ENCODE measurements at regions not wholly inside any gene's neighbourhood (a gene's known extent, or its start where the extent isn't known, plus 50 kb on each side); places are given as distances from the start of the nearest gene placed in this dataset.

DNA sequence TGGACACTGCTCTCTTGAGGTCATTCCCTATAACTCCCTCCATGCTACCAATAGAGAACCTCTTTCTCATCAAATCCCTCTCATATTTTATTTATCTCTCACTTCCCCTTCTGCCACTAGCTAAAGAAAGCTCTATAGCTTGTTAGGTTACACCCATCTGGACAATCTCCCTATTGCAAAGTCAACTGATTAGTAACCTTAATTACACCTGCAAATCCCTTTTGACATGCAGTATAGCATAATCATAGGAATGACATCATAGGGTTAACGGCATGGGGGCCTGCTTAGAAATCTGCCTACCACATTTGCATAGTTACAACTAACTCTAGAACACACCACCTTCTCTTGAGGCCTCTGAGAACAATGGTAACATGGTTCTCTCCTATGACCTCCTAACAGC, 181.2 kb downstream of the EMP1 start:
- TF ChIP-seq, protein P1, sequence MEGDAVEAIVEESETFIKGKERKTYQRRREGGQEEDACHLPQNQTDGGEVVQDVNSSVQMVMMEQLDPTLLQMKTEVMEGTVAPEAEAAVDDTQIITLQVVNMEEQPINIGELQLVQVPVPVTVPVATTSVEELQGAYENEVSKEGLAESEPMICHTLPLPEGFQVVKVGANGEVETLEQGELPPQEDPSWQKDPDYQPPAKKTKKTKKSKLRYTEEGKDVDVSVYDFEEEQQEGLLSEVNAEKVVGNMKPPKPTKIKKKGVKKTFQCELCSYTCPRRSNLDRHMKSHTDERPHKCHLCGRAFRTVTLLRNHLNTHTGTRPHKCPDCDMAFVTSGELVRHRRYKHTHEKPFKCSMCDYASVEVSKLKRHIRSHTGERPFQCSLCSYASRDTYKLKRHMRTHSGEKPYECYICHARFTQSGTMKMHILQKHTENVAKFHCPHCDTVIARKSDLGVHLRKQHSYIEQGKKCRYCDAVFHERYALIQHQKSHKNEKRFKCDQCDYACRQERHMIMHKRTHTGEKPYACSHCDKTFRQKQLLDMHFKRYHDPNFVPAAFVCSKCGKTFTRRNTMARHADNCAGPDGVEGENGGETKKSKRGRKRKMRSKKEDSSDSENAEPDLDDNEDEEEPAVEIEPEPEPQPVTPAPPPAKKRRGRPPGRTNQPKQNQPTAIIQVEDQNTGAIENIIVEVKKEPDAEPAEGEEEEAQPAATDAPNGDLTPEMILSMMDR (IDR thresholded peaks at IDR 0.05) = no peak
- no peak for TF ChIP-seq POLR2A (IDR thresholded peaks at IDR 0.05)
